A673 (cell line): ENCODE measurements at regions not wholly inside any gene's neighbourhood (a gene's known extent, or its start where the extent isn't known, plus 50 kb on each side); places are given as distances from the start of the nearest gene placed in this dataset.

ENCODE experiments used
- CTCF ChIP-seq: fragments of 300-800, 200-600 bp; sonication (generic); conservative IDR thresholded peaks from 2 replicates; pipeline ENCODE4 v1.5.1; 2017; ENCODE audit warnings: low read depth, mild to moderate bottlenecking, antibody characterized with exemption, low read length, moderate library complexity, mixed read lengths
- EZH2 ChIP-seq: fragments of 200-600 bp; sonication (generic); IDR thresholded peaks from 2 replicates; pipeline ENCODE4 v1.6.1; 2017; ENCODE audit warnings: borderline replicate concordance, low read depth, mild to moderate bottlenecking, mixed read lengths, antibody characterized with exemption, low read length; ENCODE audit not compliant: poor library complexity, severe bottlenecking

GRCh38 chr13:103960001-103960400 is 893.8 kb upstream of the SLC10A2 start:
- TF ChIP-seq CTCF (no peak), EZH2 (no peak)
